ENCODE measurements at regions not wholly inside any gene's neighbourhood (a gene's known extent, or its start where the extent isn't known, plus 50 kb on each side); places are given as distances from the start of the nearest gene placed in this dataset.
"Not testable (repeated sequence)": the region's sequence is repeated elsewhere in the genome, so short reads cannot be mapped to it uniquely, and the experiment has no call there.

DNA sequence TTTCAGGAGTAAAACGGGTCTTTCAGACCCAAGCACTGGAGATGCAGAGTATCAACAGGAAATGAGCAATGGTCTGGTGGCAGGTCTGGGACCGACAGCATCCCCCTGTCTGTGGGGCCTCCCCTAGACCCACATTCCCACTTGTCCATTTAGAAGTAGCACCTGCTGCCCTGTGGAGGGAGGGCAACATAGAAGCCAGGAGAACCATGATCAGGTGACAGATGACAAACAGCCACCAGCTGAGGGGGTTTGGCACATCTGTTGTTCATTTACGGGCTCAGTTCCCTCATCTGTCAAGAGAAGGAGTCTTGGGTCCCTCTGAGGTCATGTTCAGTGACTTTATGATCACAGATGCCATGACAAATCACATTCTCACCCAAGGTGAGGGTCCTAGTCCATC, 77.9 kb upstream of the SLC66A3 start:
- no peak for DNase-seq
- H3K9me3 ChIP-seq = no peaks in the 10 kb centered on the region
- TF ChIP-seq, protein P1, sequence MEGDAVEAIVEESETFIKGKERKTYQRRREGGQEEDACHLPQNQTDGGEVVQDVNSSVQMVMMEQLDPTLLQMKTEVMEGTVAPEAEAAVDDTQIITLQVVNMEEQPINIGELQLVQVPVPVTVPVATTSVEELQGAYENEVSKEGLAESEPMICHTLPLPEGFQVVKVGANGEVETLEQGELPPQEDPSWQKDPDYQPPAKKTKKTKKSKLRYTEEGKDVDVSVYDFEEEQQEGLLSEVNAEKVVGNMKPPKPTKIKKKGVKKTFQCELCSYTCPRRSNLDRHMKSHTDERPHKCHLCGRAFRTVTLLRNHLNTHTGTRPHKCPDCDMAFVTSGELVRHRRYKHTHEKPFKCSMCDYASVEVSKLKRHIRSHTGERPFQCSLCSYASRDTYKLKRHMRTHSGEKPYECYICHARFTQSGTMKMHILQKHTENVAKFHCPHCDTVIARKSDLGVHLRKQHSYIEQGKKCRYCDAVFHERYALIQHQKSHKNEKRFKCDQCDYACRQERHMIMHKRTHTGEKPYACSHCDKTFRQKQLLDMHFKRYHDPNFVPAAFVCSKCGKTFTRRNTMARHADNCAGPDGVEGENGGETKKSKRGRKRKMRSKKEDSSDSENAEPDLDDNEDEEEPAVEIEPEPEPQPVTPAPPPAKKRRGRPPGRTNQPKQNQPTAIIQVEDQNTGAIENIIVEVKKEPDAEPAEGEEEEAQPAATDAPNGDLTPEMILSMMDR (IDR thresholded peaks at IDR 0.05; ENCODE audit: low read depth, low read length) = no peak
- no peaks in the 10 kb centered on the region for H3K36me3 ChIP-seq
- no peaks in the 10 kb centered on the region; the same call in 1 of the 2 replicates for H3K4me1 ChIP-seq
- no peaks in the 10 kb centered on the region for H3K27me3 ChIP-seq
- H3K4me3 ChIP-seq (ENCODE audit: low read depth, low read length) = no peak overlapping the region

- no peak for DNase-seq
- no peaks in the 10 kb centered on the region for H3K9me3 ChIP-seq
- H3K27me3 ChIP-seq = no peaks in the 10 kb centered on the region
- no peaks in the 10 kb centered on the region for H3K4me1 ChIP-seq
- no peaks in the 10 kb centered on the region for H3K36me3 ChIP-seq
- H3K4me3 ChIP-seq (ENCODE audit: low read depth, low read length) = no peak overlapping the region
- TF ChIP-seq, protein P1 (IDR thresholded peaks at IDR 0.05; ENCODE audit: low read depth, low read length) = no peak
Observed at GRCh38 chr2:11079136-11079824, 76.0 kb upstream of the SLC66A3 start.

DNA sequence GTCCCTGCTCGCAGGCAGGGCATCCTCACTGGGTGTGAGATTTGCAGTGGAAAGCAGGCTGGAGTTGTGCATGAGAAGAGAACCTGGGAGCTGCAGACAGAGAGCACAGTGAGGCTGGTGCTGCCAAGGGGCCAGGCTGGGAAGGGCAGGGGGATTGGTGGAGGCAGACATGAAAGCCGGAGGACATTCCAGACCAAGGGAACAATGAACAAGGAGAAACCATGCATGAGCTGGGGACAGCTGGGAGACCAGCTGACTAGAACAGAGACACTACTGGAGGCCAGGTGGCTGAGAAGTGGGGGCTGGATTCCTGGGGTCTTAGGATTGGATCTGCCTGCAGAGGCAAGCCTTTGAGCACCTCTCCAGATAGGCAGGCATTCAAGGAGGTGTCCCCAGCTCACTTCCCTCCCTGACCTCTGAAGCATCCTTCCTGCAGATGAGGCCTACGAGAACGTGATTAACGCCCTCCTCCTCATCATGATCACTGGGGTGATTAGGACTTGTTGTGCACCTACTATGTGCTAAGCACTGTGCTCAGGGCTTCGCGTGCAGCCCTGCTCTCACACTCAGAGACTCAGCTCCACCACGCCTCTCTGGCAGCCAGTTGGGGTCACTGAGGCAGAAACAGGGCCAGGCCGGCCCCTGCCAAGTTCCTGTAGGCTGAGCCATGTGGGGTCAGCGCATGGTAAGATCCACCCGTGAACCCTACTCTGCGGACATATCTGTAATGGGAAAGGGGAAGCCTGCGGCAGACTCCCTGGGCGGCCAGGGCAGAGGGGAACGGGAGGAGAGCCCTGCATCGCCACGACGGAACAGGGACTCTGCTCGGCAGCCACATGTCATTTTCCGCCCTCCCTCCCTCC, 74.8 kb upstream of the SLC66A3 start:
- H3K27me3 ChIP-seq = no peaks in the 10 kb centered on the region
- H3K4me3 ChIP-seq (ENCODE audit: low read depth, low read length) = no peak overlapping the region
- TF ChIP-seq, protein P1 (IDR thresholded peaks at IDR 0.05; ENCODE audit: low read depth, low read length) = no peak
- no peaks in the 10 kb centered on the region for H3K4me1 ChIP-seq
- no peak for DNase-seq
- no peaks in the 10 kb centered on the region for H3K36me3 ChIP-seq
- H3K9me3 ChIP-seq = no peaks in the 10 kb centered on the region

GRCh38 chr2:11082880-11083279, 72.4 kb upstream of the SLC66A3 start:
- no peak overlapping the region for H3K4me3 ChIP-seq (ENCODE audit: low read depth, low read length)
- TF ChIP-seq, protein P1 (IDR thresholded peaks at IDR 0.05; ENCODE audit: low read depth, low read length) = no peak

DNA sequence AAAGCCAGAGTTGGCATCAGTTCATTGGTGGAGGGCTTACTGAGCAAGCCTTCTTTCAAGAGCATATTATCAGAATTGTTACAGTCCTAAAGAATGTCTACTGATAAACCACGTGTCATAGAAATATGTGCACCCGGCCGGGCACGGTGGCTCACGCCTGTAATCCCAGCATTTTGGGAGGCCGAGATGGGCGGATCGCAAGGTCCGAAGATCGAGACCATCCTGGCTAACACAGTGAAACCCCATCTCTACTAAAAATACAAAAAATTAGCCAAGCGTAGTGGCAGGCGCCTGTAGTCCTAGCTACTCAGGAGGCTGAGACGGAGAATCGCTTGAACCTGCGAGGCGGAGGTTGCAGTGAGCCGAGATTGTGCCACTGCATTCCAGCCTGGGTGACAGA, 66.4 kb upstream of the SLC66A3 start:
- not testable (repeated sequence) for DNase-seq; H3K9me3 ChIP-seq; H3K4me1 ChIP-seq; H3K4me3 ChIP-seq (ENCODE audit: low read depth, low read length); H3K36me3 ChIP-seq; H3K27me3 ChIP-seq

More at GRCh38 chr2:11082880-11083279, 72.4 kb upstream of the SLC66A3 start:
- H3K36me3 ChIP-seq = no peaks in the 10 kb centered on the region
- no peak for DNase-seq
- H3K9me3 ChIP-seq = no peaks in the 10 kb centered on the region
- H3K27me3 ChIP-seq = no peaks in the 10 kb centered on the region
- no peaks in the 10 kb centered on the region for H3K4me1 ChIP-seq

GRCh38 chr2:11090187-11090586, 65.1 kb upstream of the SLC66A3 start:
- TF ChIP-seq, protein P1 (IDR thresholded peaks at IDR 0.05; ENCODE audit: low read depth, low read length) = no peak
- Histone ChIP-seq H3K4me3 (ENCODE audit: low read depth, low read length) (no peak overlapping the region), H3K36me3 (no peaks in the 10 kb centered on the region), H3K9me3 (no peaks in the 10 kb centered on the region), H3K4me1 (no peaks in the 10 kb centered on the region), H3K27me3 (no peaks in the 10 kb centered on the region)
- DNase-seq = no peak
